Uterus (tissue), 3 donors: ENCODE measurements at regions not wholly inside any gene's neighbourhood (a gene's known extent, or its start where the extent isn't known, plus 50 kb on each side); places are given as distances from the start of the nearest gene placed in this dataset.

Experiments used
- DNase-seq, 2 donors: peaks; one replicate each; pipeline ENCODE4 v3.0.0-alpha.2; 2019 to 2020
- H3K27ac ChIP-seq, 2 donors: fragments of 200-600 bp; sonication (generic); 1 replicate in 1 of 2; 2 replicates in 1 of 2; pipeline ENCODE4 v1.5.1; 2016 to 2018
- H3K27me3 ChIP-seq, 2 donors: fragments of 200-600 bp; sonication (generic); one replicate each; pipeline ENCODE4 v1.5.1; 2018 to 2019; ENCODE audit warnings: control low read depth in 1 of 2
- H3K36me3 ChIP-seq, 2 donors: fragments of 200-600 bp; sonication (generic); one replicate each; pipeline ENCODE4 v1.5.1; 2019; ENCODE audit warnings: control low read depth in 1 of 2
- H3K4me1 ChIP-seq, 2 donors: fragments of 200-600 bp; sonication (generic); one replicate each; pipeline ENCODE4 v1.5.1; 2018 to 2019; ENCODE audit warnings: control low read depth in 1 of 2
- H3K4me3 ChIP-seq, 2 donors: fragments of 200-600 bp; sonication (generic); 1 replicate in 1 of 2; 2 replicates in 1 of 2; pipeline ENCODE4 v1.5.1; 2018 to 2019; ENCODE audit warnings: mild to moderate bottlenecking in 1 of 2
- H3K9me3 ChIP-seq, 2 donors: fragments of 200-600 bp; sonication (generic); one replicate each; pipeline ENCODE4 v1.5.1; 2019; ENCODE audit warnings: control low read depth in 1 of 2
- CTCF ChIP-seq, 4 experiments: fragments of 200-600 bp in 2 of 4; fragments of 450-650 bp in 2 of 4; sonication (generic) in 2 of 4; IDR thresholded peaks; one replicate each; pipeline ENCODE4 v1.5.1; 2016 to 2019; ENCODE audit warnings: antibody characterized with exemption in 4 of 4, mild to moderate bottlenecking in 2 of 4, moderate library complexity in 1 of 4
- POLR2A ChIP-seq, 2 donors: fragments of 450-650 bp; IDR thresholded peaks; one replicate each; pipeline ENCODE4 v1.6.1; 2016; ENCODE audit warnings: antibody characterized with exemption in 2 of 2, mild to moderate bottlenecking in 1 of 2, moderate library complexity in 1 of 2
- intact Hi-C: fragments of 100-400 bp; cut with DNase I; formaldehyde crosslinking; loops from one replicate; pipeline ENCODE4 v1.15.1; 2023; ENCODE audit warnings: low total_unique reads
- donor health status: DM: yes; HTN: yes; CAD: no.

DNA sequence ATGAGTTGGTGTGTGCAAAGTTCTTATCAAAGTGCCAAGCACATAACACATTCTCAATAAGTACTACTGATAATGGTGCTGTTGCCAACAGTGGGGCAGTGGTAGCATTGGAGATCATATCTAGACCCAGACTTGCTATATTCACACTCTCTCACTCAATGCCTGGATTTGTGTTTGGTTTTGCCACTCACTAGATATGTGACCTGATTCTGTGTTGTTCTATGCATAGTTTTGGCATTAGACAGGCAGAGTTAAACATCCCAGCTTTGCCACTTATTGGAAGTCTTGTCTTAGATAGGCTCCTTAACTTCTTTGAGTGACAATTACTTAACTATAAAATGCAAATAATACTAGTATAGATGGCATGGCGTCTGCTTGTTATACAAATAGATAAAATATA lies 642.6 kb upstream of the CCDC179 start:
- H3K4me1 ChIP-seq = no peaks in the 10 kb centered on the region
- no peak for DNase-seq
- H3K4me3 ChIP-seq = no peak overlapping the region
- intact Hi-C loops = no loop called here
- H3K36me3 ChIP-seq = no peaks in the 10 kb centered on the region
- TF ChIP-seq CTCF (IDR thresholded peaks at IDR 0.05) (no peak), POLR2A (IDR thresholded peaks at IDR 0.05) (no peak)
- no peaks in the 10 kb centered on the region for H3K27me3 ChIP-seq
- H3K9me3 ChIP-seq = no peaks in the 10 kb centered on the region
- no peak overlapping the region for H3K27ac ChIP-seq

DNA sequence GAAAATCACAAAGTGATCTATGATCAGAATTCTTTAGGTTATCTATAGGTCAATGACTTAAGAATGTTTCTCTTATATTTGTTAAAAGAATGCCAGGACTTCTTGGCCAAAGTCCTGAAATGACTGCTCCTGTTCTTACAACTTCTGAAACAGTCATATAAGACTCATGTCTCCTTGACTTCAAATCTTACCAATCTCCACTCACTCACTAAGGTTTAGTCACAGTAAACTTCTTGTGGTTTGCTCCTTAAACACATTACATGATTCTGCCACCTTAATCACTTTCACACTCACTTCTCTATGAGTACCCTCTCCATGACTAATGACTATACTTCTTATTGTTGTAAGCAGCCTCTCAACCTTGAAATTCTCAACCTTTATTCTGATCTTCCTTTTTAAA lies 648.7 kb upstream of the CCDC179 start:
- Histone ChIP-seq H3K9me3 (no peaks in the 10 kb centered on the region), H3K27me3 (no peaks in the 10 kb centered on the region), H3K36me3 (peaks cover 0 to 2% of the 10 kb centered on the region in 2 donors), H3K27ac (no peak overlapping the region), H3K4me3 (no peak overlapping the region), H3K4me1 (no peaks in the 10 kb centered on the region)
- TF ChIP-seq POLR2A (IDR thresholded peaks at IDR 0.05) (no peak), CTCF (IDR thresholded peaks at IDR 0.05) (no peak)
- no peak for DNase-seq
- intact Hi-C loops = no loop called here

DNA sequence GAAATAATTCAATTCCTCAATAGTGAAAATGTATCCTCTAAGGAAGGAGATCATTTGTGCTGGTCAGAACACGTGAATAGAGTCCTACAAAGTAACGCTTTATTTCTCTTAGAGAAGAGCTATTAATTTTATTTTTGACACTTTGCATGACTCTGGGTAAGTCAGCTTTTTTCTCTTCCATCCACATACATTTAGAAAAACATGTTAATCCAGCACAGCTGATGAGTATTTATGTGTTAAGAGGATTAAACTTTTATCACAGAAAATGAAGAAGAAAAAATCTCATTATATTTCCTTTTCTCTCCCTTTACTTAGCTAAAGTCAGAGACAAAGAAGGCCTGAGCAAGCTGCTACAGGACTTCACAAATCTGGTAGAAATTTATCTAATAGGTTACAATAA lies 649.5 kb upstream of the CCDC179 start:
- no peak overlapping the region for H3K4me3 ChIP-seq
- no peaks in the 10 kb centered on the region for H3K9me3 ChIP-seq
- TF ChIP-seq CTCF (IDR thresholded peaks at IDR 0.05) (no peak), POLR2A (IDR thresholded peaks at IDR 0.05) (no peak)
- H3K27me3 ChIP-seq = no peaks in the 10 kb centered on the region
- H3K27ac ChIP-seq = no peak overlapping the region
- intact Hi-C loops = no loop called here
- no peaks in the 10 kb centered on the region for H3K4me1 ChIP-seq
- H3K36me3 ChIP-seq = peaks cover 0 to 2% of the 10 kb centered on the region in 2 donors
- no peak for DNase-seq

DNA sequence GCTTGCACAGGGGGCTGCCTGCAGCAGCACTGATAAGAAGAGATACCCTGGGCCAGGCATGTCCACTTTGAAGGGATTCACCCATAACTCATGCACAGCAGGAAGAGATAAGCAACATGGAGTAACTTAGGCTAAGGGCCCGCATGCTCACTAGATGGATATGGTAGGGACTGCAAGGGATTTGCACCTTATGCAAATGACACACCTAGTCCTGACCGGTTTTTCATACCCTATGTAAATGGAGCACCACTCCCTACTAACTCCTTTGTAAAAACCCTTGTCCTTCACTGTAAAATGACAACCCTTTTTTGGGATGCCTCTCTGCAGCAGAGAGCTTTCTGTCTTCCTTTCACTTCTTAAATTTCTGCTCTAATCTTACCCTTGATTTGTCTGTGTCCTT lies 658.9 kb upstream of the CCDC179 start:
- DNase-seq = no peak
- Histone ChIP-seq H3K9me3 (no peaks in the 10 kb centered on the region), H3K27ac (no peak overlapping the region), H3K4me1 (no peaks in the 10 kb centered on the region), H3K4me3 (no peak overlapping the region), H3K27me3 (no peaks in the 10 kb centered on the region), H3K36me3 (no peaks in the 10 kb centered on the region)
- TF ChIP-seq POLR2A (IDR thresholded peaks at IDR 0.05) (no peak), CTCF (IDR thresholded peaks at IDR 0.05) (no peak)
- intact Hi-C loops = no loop called here

DNA sequence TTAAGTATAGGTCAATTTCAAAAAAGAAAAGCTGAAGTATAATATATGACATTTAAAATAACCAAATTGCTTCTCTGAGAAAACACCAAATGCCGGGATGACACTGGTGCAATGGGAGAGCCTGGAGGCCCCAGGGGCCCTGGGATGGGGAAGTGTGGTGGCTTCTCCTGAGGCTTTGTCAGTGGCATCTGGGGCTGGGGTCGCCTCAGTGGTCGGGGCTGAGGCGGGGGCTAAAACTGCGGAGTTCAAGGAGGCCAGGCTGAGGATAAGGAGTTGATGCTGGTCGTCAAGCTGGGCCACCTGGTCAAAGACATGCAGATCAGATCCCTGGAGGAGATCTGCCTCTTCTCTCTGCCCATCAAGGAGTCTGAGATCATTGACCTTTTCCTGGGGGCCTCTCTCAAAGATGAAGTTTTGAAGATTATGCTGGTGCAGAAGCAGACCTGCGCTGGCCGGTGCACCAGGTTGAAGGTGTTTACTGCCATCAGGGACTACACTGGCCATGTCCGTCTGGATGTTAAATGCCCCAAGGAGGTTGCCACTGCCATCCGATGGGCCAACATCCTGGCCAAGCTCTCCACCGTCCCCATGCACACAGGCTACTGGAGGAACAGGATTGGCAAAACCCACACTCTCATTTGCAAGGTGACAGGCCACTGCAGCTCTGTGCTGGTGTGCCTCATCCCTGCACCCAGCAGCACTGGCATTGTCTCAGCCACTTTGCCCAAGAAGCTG lies 660.1 kb upstream of the CCDC179 start:
- intact Hi-C loops = no loop called here
- TF ChIP-seq CTCF (IDR thresholded peaks at IDR 0.05) (no peak), POLR2A (IDR thresholded peaks at IDR 0.05) (no peak)

More for the DNA sequence above, 660.1 kb upstream of the CCDC179 start:
- H3K9me3 ChIP-seq = no peaks in the 10 kb centered on the region
- no peaks in the 10 kb centered on the region for H3K4me1 ChIP-seq
- no peak overlapping the region for H3K27ac ChIP-seq
- no peaks in the 10 kb centered on the region for H3K27me3 ChIP-seq
- H3K4me3 ChIP-seq = no peak overlapping the region
- H3K36me3 ChIP-seq = no peaks in the 10 kb centered on the region
- no peak for DNase-seq
